GM12891 (cell line): ENCODE measurements at regions not wholly inside any gene's neighbourhood (a gene's known extent, or its start where the extent isn't known, plus 50 kb on each side); places are given as distances from the start of the nearest gene placed in this dataset.

Experiments
- POLR2A ChIP-seq: IDR thresholded peaks from 2 replicates; pipeline ENCODE4 v1.6.1; 2011; ENCODE audit warnings: low read depth, low read length, control low read depth
- POLR2AphosphoS5 ChIP-seq: IDR thresholded peaks from 2 replicates; pipeline ENCODE4 v1.6.1; 2011; ENCODE audit warnings: low read depth, low read length, control low read depth

- no peak for TF ChIP-seq POLR2A
- TF ChIP-seq POLR2AphosphoS5 = no peak
These were observed 80.9 kb downstream of the ADAMTS15 start for GRCh38 chr11:130529366-130529765.
